GM06990 (cell line): ENCODE measurements at regions not wholly inside any gene's neighbourhood (a gene's known extent, or its start where the extent isn't known, plus 50 kb on each side); places are given as distances from the start of the nearest gene placed in this dataset.
"Not testable (repeated sequence)": the region's sequence is repeated elsewhere in the genome, so short reads cannot be mapped to it uniquely, and the experiment has no call there.

ENCODE experiments used
- DNase-seq: peaks from one replicate; pipeline ENCODE4 v3.0.0-alpha.2; 2011; ENCODE audit not compliant: insufficient read length; ENCODE audit errors: extremely low read depth
- H3K27me3 ChIP-seq: replicated peaks from 2 replicates; pipeline ENCODE4 v1.6.0; 2011; ENCODE audit warnings: low read length; ENCODE audit not compliant: control insufficient read depth, insufficient read depth
- H3K36me3 ChIP-seq: 2 replicates; pipeline ENCODE4 v1.5.1; 2011; ENCODE audit warnings: low read length; ENCODE audit not compliant: control insufficient read depth, insufficient read depth
- H3K4me3 ChIP-seq: replicated peaks from 2 replicates; pipeline ENCODE4 v1.5.1; 2011; ENCODE audit warnings: low read depth, mild to moderate bottlenecking, control low read depth, low read length
- TF ChIP-seq, protein P1 (sequence below): IDR thresholded peaks from 2 replicates; pipeline ENCODE4 v1.5.1; 2011; ENCODE audit warnings: low read length, control low read depth, mild to moderate bottlenecking, inconsistent platforms; ENCODE audit not compliant: insufficient read depth, poor library complexity, severe bottlenecking

DNA sequence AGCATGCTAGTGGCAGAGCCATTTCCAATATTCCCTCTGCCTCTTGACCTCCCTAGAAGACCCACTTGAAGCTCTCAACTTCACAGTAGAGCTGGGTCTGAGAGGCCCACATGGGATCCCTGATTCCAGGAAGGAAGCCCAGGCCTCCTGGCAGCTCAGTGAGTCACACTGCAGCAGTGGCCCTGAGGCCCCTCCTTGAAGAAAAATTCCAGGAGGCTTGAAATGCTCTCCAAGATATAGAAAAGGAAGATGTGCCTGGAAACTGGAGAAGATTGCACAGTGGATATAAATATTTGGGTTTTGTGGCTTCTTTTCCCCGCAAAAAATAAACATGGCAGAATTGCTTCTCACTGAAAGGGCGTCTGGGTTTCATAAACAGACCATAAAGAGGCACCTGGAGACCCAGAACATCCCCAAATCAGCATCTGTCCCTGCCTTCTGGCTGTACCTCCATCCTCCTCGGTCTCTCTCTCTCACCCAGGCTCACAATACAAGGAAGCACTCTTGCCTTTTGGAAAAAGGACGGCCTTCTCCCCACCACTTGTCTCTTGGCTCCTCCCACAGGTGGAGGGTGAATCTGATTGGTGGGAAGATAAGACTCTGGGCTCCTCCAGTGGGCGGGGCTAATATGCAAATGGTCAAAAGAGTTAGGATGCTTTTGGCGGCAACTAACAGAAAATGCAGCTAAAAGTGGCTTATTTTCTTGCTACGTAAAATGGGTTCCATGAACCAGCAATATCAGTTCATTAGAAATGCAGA, 200.0 kb upstream of the SULF2 start:
- DNase-seq, result no peak
- TF ChIP-seq, protein P1, sequence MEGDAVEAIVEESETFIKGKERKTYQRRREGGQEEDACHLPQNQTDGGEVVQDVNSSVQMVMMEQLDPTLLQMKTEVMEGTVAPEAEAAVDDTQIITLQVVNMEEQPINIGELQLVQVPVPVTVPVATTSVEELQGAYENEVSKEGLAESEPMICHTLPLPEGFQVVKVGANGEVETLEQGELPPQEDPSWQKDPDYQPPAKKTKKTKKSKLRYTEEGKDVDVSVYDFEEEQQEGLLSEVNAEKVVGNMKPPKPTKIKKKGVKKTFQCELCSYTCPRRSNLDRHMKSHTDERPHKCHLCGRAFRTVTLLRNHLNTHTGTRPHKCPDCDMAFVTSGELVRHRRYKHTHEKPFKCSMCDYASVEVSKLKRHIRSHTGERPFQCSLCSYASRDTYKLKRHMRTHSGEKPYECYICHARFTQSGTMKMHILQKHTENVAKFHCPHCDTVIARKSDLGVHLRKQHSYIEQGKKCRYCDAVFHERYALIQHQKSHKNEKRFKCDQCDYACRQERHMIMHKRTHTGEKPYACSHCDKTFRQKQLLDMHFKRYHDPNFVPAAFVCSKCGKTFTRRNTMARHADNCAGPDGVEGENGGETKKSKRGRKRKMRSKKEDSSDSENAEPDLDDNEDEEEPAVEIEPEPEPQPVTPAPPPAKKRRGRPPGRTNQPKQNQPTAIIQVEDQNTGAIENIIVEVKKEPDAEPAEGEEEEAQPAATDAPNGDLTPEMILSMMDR, result no peak
- H3K4me3 ChIP-seq, result no peak overlapping the region
- no peaks in the 10 kb centered on the region for H3K27me3 ChIP-seq
- no peaks in the 10 kb centered on the region for H3K36me3 ChIP-seq

DNA sequence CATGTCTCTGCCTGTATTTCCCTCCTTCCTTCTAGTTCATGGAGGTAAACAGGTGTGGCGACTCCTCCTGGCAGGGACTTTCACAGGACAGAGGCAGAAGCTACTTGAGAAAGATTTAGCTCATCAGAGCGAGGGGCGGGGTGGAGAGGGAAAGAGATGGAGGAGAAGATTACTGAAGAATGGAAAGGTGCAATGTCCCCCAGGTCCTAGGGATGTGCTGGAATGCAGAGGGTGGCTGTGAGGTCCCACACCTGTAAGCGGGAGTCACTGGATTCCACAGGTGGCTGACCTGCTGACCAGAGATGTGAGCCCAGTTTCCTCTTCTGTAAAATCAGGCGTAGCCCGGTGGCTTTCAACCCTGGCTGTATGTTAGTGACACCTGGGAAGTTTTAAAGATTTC, 199.2 kb upstream of the SULF2 start:
- Histone ChIP-seq H3K4me3 (no peak overlapping the region), H3K27me3 (no peaks in the 10 kb centered on the region), H3K36me3 (no peaks in the 10 kb centered on the region)
- no peak for DNase-seq
- TF ChIP-seq, protein P1, result no peak

DNA sequence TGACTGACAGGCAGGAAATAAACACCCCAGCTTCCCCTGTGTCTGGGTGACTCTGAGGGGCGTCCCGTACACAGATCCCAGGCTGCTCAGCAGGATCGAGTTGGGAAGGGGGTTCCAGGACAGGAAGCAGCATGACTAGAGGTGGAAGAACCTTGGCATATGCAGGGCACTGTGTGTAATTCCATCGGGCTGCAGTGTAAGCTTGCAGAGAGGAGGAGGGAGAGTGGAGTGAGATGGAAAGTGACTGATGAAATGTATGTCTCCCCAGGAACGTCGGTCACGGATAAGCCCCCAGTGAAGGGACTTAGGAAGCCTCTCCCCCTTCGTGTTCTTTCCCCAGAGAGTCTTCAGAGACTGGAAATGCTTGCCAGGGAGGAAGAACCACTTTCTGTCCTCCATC, 198.4 kb upstream of the SULF2 start:
- not testable (repeated sequence) for H3K4me3 ChIP-seq, H3K36me3 ChIP-seq, DNase-seq, H3K27me3 ChIP-seq

DNA sequence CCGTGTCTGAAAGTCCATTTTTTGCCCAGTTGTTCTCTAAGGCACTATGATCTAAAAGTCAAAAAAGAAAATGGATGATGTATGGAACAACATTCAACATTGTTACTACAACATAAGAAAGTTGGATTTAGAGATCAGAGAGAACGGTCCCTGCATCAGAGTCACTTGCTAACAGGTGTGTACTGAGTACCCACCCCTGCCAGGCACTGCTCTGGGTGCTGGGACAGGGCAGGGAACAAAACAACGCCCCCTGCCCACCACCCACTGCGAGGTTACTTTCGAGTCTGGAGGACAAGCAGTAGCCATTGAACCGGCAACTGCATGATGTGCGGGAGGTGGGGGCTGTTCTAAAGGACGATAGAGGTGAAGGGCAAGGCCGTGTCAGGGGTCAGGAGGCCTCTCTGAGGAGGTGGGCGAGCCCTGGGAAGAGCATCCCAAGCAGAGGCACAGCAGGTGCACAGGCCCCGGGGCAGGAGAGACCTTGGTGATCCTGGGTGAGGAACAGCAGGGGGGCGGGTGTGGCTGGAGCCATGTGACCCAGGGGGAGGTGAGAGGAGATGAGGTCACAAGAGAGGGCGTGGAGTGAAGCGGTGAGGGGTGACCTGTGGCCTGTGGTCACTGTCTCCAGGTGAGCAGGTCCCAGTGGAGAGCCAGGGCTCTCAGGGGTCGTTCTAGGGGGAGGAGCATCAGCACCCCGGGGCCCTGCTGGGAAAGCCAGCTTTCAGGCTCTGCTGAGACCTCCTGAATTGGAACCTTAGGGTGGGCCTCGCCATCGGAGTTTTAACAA, 197.5 kb upstream of the SULF2 start:
- Histone ChIP-seq H3K36me3 (no peaks in the 10 kb centered on the region), H3K27me3 (no peaks in the 10 kb centered on the region), H3K4me3 (no peak overlapping the region)
- TF ChIP-seq, protein P1, result no peak
- peak; percentile 53 for DNase-seq

DNA sequence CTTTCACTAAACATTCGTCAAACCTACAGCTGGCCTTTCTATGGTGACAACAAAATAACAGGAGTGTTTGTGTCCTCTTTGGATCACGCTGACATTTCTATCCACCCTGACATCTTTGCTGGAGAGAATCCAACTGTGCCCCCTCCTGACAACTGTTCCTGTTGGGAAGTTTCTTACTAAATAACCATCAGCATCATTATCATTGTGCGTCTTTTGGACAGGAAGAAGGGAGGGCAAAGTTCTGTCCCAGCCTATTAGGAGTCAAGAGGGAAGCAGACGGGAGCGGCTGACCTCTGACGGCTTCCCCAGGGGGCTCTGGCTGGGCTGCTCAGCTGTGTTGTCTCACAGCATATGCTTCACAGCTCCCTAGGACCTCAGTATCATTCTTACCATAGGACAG, 195.9 kb upstream of the SULF2 start:
- TF ChIP-seq, protein P1, result no peak
- Histone ChIP-seq H3K4me3 (no peak overlapping the region), H3K27me3 (no peaks in the 10 kb centered on the region), H3K36me3 (no peaks in the 10 kb centered on the region)
- DNase-seq, result no peak
